GM19324 (cell line): ENCODE measurements at regions not wholly inside any gene's neighbourhood (a gene's known extent, or its start where the extent isn't known, plus 50 kb on each side); places are given as distances from the start of the nearest gene placed in this dataset.

Experiments
- ATAC-seq: cut with Tn5 transposase; IDR thresholded peaks from one replicate; pipeline ENCODE4 v1.9.1; 2021; ENCODE audit warnings: mild to moderate bottlenecking, moderate library complexity; ENCODE audit not compliant: unreplicated experiment, low FRiP score

DNA sequence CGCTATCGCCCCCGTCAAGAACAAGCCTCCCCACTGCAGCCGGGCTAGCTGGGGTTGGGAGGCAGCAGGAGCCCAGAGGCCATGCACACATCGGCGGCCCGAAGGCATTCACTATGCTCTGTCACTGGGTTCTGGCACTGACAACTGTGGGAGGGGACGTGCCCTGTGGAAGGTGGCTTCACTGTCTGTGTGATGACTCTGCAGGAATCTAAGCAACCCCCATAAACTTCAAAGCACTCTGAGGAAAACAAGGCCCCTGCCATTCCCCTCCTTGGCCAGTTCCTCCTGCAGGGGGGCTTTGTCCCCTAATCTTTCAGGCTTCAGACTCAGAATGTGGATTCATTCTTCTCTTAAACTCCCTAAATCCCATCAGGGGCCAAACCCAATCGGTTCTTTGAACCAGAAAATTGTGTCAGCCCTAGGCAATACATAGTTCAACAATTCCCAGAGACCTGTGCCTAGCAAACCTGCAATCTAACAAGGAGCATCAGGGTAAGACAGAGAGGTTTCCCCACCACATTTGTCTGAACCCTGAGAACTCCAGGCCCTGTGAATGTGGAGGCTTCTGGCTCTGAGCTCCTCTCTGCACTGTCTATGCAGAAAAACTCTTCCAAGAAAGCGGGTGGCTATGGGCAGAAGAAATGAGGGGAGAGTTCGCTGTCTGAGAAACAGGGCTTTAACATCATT is 1477.2 kb downstream of the TBC1D22A start:
- no peak for ATAC-seq

DNA sequence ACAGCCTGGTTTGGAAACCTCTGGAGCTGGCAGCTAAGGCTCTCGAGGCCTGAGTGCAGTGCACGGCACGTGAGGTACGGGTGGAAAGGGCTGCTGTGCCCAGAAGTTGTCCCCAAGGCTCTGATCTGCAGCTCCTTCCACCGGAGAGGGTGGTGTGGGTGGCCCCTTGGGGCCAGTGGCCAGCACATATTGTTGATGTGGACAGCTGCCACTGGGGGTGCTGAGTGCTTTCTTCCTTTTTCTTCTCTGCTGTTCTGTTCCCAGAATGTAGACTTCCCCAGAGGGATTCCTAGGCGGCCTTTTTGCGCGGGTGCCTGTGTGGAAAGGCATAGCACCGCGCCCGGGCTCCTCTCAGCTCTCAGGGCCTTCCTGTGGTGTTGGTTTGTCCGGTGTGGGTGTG is 1476.5 kb downstream of the TBC1D22A start:
- ATAC-seq: no peak

DNA sequence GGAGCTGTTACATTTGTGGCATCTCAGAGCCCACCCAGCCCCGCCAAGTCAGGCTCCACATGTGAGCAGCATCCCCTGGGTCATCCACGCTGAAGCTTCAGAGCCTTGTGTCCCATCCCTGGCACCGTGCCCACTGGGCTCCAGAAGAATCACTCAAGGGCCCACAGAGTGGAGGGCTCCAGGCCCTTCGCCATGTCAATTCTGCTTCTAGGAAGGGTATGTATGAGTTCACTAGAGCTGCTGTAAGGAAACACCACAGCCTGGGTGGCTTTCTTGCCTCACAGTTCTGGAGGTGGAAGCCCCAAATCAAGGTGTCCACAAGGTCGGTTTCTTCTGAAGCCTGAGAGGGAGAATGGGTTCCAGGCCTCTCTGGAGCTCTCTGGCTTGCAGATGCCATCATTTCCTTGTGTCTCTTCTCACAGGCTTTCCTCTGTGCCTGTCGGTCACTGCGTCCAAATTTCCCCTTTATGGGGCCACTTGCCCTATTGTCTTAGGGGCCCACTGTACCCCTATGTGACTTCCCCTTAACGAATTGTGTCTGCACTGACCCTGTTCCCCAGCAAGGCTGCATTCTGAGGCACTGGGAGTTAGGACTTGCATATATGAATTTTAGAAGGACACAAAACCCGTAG is 1476.0 kb downstream of the TBC1D22A start:
- no peak for ATAC-seq

DNA sequence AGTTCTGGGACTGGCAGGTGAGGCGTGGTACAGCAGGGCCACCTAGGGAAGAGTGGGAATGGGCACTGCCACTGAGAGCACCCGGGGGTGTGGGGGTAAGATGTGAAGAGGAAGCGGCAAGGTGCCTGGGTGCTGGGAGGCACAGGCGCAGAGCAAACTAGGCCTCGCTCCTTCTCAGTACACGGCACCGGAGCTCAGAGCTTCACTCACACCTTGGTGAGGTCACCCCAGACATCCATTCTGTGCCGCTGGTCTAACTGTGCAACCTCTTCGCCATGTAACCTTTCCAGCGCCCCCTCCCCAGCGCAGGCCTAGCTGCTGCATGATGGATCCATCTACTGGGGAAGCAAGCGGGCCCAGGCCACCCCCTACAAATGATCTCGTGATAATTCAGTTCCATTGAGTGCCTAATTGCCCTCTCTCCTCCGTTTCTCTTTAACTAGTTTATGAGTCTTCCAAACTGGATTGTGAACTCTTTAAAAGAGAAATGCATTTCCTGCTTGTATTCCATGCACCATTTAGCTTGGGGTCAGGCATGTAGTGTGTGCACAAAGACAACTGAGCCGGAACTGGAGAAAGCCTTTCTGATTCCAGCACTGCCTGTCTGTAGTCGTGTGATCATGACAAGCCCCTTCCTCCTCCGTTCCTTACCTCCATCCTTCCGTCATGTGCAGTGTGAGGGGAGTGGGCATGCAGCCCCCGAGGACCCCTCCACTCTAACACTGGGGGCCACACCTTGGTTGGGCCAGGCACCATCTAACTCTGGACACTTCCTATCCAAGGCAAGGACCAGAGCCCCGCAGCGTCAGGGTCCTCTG is 1475.2 kb downstream of the TBC1D22A start:
- no peak for ATAC-seq

DNA sequence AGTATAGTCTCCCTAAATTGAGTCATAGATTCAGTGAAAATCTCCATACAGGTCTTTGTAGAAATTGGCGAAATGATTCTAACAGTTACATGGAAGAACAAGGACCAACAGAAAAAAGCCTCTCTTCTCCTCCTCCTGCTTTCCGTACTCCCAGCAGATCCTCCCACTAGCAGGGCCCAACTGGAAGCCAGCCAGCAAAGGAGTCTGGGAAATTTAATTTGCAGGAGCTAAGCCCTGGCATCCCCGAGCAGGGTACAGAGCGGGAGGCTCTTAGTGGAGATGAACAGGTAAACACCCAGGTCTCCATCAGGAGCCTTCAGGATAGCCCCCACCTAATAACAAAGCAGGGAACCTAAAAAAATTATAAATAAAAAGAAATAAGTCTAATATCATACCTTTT is 1473.8 kb downstream of the TBC1D22A start:
- ATAC-seq: no peak

DNA sequence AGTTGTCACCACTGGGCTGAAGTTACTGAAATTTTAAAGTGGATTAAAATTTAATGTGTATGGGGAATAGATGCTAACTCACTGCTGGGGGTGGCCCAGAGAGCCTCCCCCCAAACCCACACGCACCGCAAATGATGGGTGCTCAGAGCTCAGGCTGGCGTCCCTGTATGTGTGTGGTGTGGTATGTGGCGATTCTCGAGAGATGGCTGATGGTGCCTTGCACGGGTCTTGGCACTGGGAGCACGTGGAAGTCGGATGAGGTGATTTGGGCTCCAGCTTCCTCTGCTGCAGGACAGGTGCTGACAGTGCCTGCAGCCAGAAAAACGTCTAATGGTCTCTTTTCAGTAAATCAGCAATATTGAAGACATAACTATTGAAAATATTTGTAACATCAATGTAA is 1473.3 kb downstream of the TBC1D22A start:
- ATAC-seq: no peak

DNA sequence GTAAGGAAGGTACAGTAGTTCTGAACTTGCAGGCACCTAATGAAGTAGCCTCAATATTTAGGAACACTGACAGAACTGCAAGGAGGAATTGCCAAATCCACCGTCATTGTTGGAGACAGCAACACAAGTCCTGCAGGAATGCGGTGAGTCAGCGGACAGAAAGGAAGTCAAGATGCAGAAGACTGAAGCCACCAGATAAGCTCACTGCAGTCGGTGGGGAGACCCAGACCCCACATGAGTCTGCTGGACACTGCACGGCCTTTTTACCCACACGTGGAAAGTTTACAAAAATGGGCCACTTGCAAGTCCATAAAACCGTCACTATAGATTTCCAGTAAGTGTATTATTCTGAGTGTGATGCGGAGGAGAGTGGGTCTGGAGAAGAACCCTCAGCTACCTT is 1471.6 kb downstream of the TBC1D22A start:
- no peak for ATAC-seq

DNA sequence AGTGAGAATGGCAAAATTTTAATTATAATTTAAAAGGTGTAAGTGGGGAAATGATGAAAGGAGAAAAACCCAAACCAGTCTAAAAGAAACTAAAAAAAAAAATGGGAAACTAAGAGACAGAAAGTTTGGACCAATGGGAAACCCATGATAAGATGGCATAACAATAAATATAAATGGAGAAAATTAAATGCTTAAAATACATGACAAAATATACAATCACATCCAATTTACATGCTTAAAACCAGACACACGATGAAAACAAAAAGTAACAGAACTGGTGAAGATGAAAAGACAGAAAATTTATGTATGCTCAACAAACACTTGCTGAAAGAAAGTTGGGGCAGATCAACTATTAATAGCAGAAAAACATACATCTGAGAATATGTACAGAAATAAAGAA is 1471.1 kb downstream of the TBC1D22A start:
- no peak for ATAC-seq

DNA sequence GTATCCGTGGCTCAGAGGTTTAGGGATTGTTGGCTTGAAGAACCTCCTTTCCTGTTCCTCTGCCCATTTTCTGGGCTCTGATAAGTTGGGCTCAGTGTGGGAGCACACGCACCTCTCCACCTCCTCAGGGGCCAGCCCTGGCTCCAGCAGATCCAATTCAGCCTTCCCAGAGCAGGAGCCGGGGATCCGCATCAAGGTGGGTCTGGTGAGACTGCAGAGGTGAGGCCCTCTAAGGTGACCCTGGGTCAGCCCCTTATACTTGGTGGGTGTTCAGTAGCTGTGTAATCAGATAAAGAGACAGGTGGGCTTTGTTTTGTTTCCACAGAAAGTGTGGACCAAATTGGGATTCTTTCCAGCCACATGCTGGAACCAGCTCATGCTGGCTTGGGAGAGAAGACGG is 1466.0 kb downstream of the TBC1D22A start:
- no peak for ATAC-seq

DNA sequence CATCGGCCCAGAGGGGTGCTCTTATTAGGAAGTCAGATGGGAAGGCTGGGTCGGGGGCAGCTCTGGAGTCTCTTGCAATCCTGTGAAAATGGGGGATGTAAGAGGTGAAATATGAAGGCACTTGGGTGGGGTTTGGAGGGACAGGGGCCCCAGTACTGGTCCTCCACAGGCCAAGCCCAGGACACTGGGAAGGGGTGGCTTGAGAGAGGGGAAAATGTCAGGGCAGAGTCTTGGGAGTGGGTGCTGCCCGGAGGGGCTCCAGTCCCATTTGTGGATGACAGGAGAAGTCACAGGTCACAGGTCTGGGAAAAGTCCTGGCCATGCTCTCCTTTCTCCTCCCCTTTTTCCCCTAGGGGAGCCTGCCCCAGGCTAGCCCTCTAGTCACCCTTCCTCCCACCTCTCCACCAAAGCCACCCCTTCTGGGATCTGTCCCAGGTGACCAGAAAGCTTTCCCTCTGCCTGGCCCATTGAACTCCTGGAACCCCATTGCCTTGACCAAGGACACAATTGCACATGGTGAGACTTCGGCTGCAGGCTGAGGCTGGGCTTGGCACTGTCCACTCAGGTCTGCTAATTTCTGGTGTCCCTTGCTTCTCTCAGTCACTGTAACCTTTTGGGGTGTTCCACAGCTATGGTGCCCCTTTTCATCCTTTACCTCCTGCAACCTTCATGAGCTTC is 1465.0 kb downstream of the TBC1D22A start:
- no peak for ATAC-seq

DNA sequence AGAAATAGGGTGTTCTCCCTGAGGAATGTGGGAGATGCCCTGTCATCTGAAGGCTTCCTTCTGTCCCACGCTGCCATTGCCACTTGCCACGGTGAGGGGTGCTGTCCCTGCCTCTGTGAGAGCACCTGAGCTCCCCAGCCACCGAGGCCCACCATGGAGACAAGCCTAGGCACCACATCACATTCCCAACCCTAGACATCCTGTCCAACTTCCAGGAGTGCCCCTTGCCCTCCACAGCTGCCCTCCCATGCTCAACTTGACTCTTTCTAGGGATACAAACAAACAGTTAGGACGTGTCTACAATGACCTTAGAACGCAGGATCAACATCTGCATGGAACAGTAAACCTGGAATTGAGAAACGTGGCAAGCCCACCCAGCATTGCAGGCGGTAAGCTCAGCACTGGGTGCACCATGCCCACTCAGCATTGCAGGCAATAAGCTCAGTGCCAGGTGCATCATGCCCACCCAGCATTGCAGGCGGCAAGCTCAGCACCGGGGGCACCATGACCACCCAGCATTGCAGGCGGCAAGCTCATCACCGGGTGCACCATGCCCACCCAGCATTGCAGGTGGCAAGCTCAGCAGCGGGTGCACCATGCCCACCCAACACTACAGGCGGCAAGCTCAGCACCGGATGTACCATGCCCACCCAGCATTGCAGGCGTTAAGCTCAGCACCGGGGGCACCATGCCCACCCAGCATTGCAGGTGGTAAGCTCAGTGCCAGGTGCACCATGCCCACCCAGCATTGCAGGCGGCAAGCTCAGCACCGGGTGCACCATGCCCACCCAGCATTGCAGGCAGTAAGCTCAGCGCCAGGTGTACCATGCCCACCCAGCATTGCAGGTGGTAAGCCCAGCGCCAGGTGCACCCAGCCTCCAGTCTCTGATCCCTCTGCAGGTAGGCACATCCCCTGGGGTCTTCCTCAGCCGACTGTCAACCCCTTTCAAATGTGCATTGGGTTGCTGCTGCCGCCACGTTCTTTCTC is 1463.9 kb downstream of the TBC1D22A start:
- ATAC-seq: no peak

DNA sequence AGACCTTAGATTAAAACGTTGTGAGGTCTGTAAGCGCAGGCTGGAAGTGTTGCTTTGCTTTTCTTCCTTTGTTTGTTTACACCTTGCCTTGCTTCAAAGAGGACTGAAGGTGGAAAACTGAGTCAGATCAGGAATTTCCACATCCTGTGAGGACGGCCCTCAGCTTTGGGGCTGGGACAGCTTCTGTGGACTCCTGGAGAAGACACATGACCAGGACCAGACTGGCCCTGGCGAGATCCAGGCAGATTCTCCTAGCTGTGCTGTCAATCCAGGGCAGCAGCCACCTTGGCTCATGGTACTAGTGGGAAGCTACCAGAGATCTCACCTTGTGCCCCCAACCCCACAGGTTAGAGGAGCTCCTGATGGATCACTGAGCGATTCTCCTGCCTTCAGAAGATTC is 1461.9 kb downstream of the TBC1D22A start:
- ATAC-seq: no peak

DNA sequence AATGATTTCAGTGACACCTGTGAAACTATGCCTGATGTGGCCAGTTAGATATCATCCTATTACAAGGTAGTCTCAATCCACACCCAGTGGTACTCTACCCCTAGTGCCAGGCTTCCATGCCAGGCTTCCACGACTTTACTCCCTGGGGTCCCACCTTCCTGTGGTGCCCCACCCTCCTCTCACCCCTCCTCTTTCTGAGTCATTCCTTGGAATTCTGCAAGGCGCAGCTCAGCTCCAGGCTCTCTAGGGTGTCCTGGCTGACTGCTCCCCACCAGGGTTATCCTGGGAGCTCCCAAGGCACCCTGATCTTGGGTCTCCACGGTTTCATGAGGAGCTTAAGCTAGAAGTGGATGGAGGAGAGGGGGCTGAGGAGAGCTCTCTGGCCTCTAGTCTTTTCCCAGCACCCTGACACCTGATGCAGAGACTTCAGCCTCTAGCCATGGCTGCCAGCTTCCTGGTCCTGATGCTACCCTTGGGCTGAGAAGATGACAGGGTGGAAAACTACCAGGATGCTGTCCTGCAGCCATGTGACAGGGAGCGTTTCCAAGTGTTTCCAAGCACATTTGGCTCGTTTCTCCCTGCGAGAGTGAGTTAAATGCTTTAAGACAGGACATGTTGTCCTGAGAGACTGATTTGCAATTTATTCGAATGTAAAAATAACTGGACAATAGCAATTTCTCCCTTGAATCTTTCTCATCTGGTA is 1461.2 kb downstream of the TBC1D22A start:
- ATAC-seq: no peak

DNA sequence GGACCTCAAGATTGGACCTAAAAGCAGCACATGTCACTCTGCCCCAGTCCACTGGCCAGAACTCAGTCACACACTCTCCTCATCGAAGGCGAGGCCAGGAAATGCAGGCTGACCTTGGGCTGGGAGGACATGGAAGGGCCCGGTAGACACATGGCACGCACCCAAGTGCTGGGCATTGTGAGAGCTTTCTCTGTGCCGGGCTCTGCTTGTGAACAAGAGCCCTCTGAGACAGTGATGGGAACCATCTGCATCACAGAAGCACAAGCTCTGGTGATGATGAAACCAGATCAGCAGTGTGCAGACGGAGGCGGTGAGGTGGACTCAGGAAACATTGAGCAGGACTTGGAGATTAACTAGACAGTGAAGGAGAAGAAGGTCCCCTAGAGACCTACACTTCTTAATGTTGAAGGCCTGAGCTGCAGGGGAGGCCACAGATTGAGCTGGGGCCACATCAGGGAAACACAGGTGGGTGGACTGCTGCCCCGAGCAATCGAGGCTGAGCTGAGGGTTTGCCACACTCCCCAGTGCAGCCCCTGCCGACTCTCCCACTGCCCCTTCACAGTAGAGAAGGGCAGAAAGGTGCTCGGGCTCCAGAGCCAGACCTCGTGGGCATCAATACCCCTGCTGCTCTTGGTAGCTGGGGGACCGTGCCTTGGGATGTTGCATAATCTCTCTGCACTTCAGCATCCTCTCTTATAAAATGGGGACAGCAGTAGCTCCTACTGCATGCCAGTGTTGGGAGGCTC is 1460.5 kb downstream of the TBC1D22A start:
- ATAC-seq: no peak

DNA sequence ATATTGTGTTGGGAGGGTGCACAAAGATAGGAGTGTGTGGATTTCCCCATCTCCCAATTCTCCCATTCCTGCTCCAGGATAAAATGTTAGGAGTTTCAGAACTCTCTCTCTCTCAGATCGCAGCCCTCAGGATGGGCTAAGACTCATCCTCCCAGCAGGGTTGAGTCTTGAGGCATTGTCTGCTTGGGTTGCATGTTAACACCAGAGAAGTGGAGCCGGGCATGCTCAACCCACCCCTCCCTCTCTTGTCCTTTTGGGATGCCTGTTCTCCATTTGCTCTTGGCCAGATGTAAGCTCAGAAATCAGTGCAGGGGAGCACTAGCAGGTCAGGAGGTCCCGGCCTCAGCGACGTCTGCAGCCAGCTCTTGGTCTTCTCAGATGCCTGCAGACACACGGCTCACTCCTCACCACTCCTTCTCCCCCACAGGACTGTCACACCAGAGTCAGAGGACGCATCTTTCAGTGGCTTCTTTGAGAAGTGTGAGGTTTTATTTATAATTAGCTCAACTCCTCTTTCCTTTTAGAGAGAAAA is 1456.5 kb downstream of the TBC1D22A start:
- no peak for ATAC-seq

DNA sequence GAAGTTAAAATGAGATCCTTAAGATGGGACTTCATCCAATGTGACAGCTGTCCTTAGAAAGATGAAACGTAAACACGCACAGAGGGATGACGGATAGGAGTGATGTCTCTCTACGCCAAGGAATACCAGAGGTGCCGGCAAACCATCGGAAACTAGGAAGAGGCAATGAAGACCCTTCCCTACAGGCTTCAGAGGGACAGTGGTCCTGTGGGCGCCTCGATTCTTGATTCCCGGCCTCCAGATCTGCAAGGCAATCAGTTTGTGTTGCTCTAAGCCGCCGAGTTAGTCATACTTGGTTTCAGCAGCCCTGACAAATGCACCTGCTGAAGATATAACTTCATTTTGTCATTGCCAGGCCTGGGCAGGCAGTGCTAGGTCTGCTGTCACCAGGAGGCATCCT is 1455.1 kb downstream of the TBC1D22A start:
- no peak for ATAC-seq

DNA sequence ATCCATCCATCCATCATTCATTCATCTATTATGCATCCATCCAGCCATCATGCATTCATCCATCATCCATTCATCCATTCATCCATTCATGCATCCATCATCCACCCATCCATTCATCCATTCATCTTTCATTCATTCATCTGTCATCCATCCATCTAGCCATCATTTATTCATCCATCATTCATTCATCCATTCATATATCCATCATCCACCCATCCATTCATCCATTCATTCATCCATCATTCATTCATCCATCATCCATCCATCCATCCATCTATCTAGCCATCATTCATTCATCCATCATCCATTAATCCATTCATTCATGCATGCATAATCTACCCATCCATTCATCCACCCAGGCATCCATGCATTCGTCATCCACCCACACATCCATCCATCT is 1450.3 kb downstream of the TBC1D22A start:
- ATAC-seq: no peak

DNA sequence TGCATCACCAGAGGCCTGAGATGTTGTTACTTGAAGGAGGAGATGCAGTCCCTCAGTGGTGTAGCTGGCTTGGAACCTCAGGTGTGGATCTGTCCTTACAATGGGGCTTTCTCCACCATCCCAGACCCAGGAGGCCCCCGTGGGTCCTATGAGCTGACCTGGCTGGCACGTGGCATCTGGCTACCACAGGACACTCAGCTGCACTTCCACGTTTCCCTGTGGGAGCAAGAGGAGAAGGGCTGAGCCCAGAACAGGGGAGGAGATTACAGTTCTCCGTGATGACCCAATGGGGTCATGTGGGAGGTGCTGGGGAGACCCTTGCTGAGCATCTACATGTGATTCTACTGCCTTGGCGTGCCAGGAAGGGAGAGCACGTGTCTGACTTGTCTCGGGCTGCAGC is 1448.4 kb downstream of the TBC1D22A start:
- no peak for ATAC-seq
